ENCODE measurements at regions not wholly inside any gene's neighbourhood (a gene's known extent, or its start where the extent isn't known, plus 50 kb on each side); places are given as distances from the start of the nearest gene placed in this dataset.

DNA sequence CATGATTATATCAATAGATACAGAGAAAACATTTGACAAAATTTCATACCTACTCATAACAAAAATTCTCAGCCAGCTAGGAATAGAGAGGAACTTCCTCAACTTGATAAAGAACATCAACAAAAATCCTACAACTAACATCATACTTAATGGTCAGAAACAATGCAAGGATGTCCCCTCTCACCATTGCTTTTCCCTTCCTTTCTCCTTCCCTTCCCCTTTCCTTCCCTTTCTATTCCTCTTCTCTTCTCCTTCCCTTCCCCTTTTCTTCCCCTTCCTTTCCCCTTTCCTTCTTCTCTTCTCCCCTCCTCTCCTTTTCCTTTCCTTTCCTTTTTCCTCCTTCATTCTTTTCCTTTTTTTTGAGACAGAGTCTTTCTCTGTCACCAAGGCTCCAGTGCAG is 418.3 kb upstream of the B3GAT1 start:
- TF ChIP-seq BHLHE40 (IDR thresholded peaks at IDR 0.05; ENCODE audit: borderline replicate concordance): no peak
- TF ChIP-seq SP1 (IDR thresholded peaks at IDR 0.05): no peak
- TF ChIP-seq FOXM1 (IDR thresholded peaks at IDR 0.05; ENCODE audit: borderline replicate concordance): no peak
- no peak for TF ChIP-seq FOXK2 (IDR thresholded peaks at IDR 0.05)
- no peak for TF ChIP-seq ARNT (IDR thresholded peaks at IDR 0.05)
- TF ChIP-seq ELF4 (IDR thresholded peaks at IDR 0.05): no peak
- no peak for TF ChIP-seq L3MBTL2 (conservative IDR thresholded peaks at IDR 0.05)
- TF ChIP-seq, protein P1, sequence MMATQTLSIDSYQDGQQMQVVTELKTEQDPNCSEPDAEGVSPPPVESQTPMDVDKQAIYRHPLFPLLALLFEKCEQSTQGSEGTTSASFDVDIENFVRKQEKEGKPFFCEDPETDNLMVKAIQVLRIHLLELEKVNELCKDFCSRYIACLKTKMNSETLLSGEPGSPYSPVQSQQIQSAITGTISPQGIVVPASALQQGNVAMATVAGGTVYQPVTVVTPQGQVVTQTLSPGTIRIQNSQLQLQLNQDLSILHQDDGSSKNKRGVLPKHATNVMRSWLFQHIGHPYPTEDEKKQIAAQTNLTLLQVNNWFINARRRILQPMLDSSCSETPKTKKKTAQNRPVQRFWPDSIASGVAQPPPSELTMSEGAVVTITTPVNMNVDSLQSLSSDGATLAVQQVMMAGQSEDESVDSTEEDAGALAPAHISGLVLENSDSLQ (IDR thresholded peaks at IDR 0.05): no peak
- no peak for TF ChIP-seq SUZ12 (IDR thresholded peaks at IDR 0.05)
